ENCODE measurements at regions not wholly inside any gene's neighbourhood (a gene's known extent, or its start where the extent isn't known, plus 50 kb on each side); places are given as distances from the start of the nearest gene placed in this dataset.

DNA sequence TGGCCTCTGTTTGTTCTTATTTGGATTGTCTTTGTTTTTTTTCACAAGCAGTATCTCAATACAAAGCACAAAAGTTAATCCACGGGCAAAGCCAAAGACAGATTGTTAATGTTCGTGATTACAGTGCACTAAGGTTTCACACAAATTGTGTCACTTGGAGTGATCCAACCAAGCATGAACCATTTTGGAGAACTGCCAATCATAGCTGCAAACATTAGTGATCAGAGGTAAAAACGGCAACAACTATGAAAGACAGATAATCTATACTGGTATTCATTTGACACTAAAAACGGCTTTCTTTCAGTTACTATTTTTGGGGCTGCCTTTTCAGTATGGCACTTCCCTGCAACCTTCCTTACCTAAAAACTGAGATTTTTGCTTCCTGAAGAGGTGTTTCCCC lies 213.1 kb upstream of the GULP1 start:
- Histone ChIP-seq H3K4me3 (no peak overlapping the region), H3K9ac (ENCODE audit: insufficient read length) (no peak overlapping the region), H3K27ac (no peak overlapping the region), H3K36me3 (ENCODE audit: insufficient read depth, low read length) (no peaks in the 10 kb centered on the region), H3K9me3 (ENCODE audit: low read depth, low read length) (no peaks in the 10 kb centered on the region)
- DNase-seq (ENCODE audit: low read depth, low spot score), result no peak
- TF ChIP-seq FOXP2 (optimal IDR thresholded peaks at IDR 0.05; ENCODE audit: control extremely low read depth, extremely low read length, insufficient read depth) (no peak), EZH2 (IDR thresholded peaks at IDR 0.05) (no peak), POLR2AphosphoS5 (IDR thresholded peaks at IDR 0.05; ENCODE audit: borderline replicate concordance, low read depth, low read length) (no peak)

DNA sequence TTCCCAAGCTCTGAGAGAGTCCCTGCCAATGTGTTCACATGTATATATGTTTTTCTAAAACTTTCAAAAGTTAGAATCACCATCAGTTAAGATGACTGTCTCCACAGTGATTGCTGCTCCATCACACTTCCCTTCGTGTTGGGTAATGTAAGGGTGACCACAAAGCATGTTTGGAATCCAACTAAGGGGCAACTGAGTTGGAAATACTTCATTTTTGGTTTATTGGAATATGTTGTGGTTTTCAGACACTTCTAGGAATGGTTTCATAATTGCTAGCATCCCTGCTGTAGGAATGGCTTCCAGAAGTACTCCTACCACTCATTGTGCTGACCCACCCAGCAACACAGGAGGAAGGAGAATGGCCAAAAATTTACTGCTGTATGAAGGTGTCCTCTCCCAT lies 212.5 kb upstream of the GULP1 start:
- DNase-seq (ENCODE audit: low read depth, low spot score), result no peak
- Histone ChIP-seq H3K4me3 (no peak overlapping the region), H3K9me3 (ENCODE audit: low read depth, low read length) (no peaks in the 10 kb centered on the region), H3K36me3 (ENCODE audit: insufficient read depth, low read length) (no peaks in the 10 kb centered on the region), H3K27ac (no peak overlapping the region), H3K9ac (ENCODE audit: insufficient read length) (no peak overlapping the region)
- TF ChIP-seq EZH2 (IDR thresholded peaks at IDR 0.05), result no peak
- no peak for TF ChIP-seq POLR2AphosphoS5 (IDR thresholded peaks at IDR 0.05; ENCODE audit: borderline replicate concordance, low read depth, low read length)
- TF ChIP-seq FOXP2 (optimal IDR thresholded peaks at IDR 0.05; ENCODE audit: control extremely low read depth, extremely low read length, insufficient read depth), result no peak

DNA sequence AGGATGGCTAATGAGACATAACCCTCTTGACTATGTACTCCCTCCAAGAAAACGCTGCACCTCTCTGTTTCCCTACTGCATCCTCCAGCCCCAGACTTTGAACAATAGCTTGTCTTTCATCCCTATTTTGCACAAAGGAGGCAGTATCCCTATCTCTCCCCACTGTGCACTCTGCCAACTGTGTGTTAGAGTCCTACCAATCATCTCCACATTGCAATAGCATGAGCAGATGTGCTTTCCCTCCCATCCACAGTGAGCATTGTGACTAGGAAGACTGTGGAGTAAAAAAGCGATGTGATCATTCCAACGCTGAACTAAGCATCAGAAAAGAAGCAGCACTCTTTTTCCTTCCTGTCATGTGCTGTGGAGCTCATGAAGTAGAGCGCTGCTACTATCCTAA lies 206.3 kb upstream of the GULP1 start:
- TF ChIP-seq POLR2AphosphoS5 (IDR thresholded peaks at IDR 0.05; ENCODE audit: borderline replicate concordance, low read depth, low read length), result no peak
- TF ChIP-seq FOXP2 (optimal IDR thresholded peaks at IDR 0.05; ENCODE audit: control extremely low read depth, extremely low read length, insufficient read depth), result no peak
- TF ChIP-seq EZH2 (IDR thresholded peaks at IDR 0.05), result no peak
- Histone ChIP-seq H3K9ac (ENCODE audit: insufficient read length) (no peak overlapping the region), H3K9me3 (ENCODE audit: low read depth, low read length) (no peaks in the 10 kb centered on the region), H3K36me3 (ENCODE audit: insufficient read depth, low read length) (no peaks in the 10 kb centered on the region), H3K4me3 (no peak overlapping the region), H3K27ac (no peak overlapping the region)
- no peak for DNase-seq (ENCODE audit: low read depth, low spot score)

DNA sequence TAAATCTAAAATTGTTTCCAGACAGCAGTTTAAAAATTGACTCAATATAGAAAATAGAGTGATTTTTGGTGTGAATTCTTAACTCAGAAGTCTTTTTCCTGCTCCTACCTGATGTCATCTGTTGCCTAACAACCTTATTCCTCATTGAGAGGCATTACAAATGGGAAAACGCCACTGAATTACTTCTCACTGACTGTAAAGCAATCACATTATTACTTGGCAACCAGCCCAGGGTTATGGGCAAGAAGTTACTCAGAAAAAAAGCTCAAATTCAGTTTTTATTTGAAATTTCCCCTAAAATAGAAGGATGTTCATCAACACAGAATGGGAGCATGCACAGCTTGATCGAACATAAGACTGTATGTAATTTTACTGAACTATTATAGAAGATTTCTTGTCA lies 201.8 kb upstream of the GULP1 start:
- Histone ChIP-seq H3K36me3 (ENCODE audit: insufficient read depth, low read length) (no peaks in the 10 kb centered on the region), H3K27ac (peak overlapping the region; percentile 38; the same call in 1 of the 2 replicates), H3K9me3 (ENCODE audit: low read depth, low read length) (no peaks in the 10 kb centered on the region), H3K4me3 (no peak overlapping the region), H3K9ac (ENCODE audit: insufficient read length) (no peak overlapping the region)
- no peak for TF ChIP-seq EZH2 (IDR thresholded peaks at IDR 0.05)
- no peak for TF ChIP-seq FOXP2 (optimal IDR thresholded peaks at IDR 0.05; ENCODE audit: control extremely low read depth, extremely low read length, insufficient read depth)
- TF ChIP-seq POLR2AphosphoS5 (IDR thresholded peaks at IDR 0.05; ENCODE audit: borderline replicate concordance, low read depth, low read length), result no peak
- no peak for DNase-seq (ENCODE audit: low read depth, low spot score)

DNA sequence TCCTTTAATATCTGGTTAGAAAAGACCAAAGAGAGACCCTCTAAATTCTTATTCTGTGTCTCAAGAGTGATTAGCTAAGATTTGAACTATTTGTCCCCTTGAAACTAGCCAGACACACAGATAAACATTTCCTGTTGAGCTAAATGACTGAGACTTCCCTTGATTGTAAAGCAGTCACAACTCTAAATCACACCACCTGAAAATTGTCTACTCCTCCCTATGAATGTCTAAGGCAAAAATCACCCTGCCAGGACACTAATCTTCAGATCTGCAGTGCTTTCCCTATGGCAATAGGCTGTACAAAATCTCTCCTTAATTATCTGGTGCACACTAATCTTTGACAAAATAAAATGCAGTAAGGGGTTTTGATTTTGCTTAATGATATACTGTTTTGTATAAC lies 200.5 kb upstream of the GULP1 start:
- Histone ChIP-seq H3K9me3 (ENCODE audit: low read depth, low read length) (no peaks in the 10 kb centered on the region), H3K36me3 (ENCODE audit: insufficient read depth, low read length) (no peaks in the 10 kb centered on the region), H3K27ac (no peak overlapping the region), H3K9ac (ENCODE audit: insufficient read length) (no peak overlapping the region), H3K4me3 (no peak overlapping the region)
- no peak for TF ChIP-seq EZH2 (IDR thresholded peaks at IDR 0.05)
- TF ChIP-seq POLR2AphosphoS5 (IDR thresholded peaks at IDR 0.05; ENCODE audit: borderline replicate concordance, low read depth, low read length), result no peak
- no peak for TF ChIP-seq FOXP2 (optimal IDR thresholded peaks at IDR 0.05; ENCODE audit: control extremely low read depth, extremely low read length, insufficient read depth)
- no peak for DNase-seq (ENCODE audit: low read depth, low spot score)

DNA sequence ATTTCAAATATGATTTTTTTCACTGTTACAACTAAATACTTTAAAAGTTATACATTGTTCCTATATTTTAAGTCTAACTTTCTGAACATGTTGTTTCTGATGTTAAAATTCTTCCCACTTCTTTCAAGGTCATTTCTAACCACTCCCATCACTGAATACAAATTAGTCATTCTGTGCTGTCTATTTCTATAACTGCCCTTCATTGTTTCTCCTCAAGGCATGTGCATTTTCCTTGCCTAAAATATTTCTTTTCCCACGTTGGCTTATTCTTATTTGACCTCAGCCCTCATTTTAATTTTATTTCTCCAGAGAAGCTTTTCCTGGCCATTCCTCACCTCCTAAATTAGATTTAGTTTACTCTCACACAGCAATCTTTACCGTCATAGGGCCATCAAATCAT lies 198.9 kb upstream of the GULP1 start:
- Histone ChIP-seq H3K36me3 (ENCODE audit: insufficient read depth, low read length) (no peaks in the 10 kb centered on the region), H3K4me3 (no peak overlapping the region), H3K9me3 (ENCODE audit: low read depth, low read length) (no peaks in the 10 kb centered on the region), H3K9ac (ENCODE audit: insufficient read length) (no peak overlapping the region), H3K27ac (no peak overlapping the region)
- no peak for TF ChIP-seq FOXP2 (optimal IDR thresholded peaks at IDR 0.05; ENCODE audit: control extremely low read depth, extremely low read length, insufficient read depth)
- no peak for TF ChIP-seq POLR2AphosphoS5 (IDR thresholded peaks at IDR 0.05; ENCODE audit: borderline replicate concordance, low read depth, low read length)
- TF ChIP-seq EZH2 (IDR thresholded peaks at IDR 0.05), result no peak
- no peak for DNase-seq (ENCODE audit: low read depth, low spot score)

DNA sequence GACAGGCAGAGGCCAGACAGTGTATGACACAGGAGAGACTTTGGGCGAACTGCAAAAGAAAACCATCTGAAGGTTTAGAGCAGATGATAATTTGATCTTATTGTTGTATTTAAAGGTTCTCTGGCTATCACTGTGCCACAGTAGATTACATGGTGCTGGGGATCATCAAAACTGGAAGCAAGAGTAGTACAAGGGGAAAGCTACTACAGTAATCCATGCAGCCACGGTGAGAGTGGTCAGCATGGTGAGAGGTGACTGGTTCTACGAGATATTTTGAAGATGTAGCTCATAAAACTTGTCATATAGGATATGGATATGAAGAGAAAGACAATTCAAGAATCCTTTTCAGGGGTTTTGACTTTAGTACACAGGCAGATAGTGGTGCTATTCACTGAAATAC lies 194.8 kb upstream of the GULP1 start:
- Histone ChIP-seq H3K9ac (ENCODE audit: insufficient read length) (no peak overlapping the region), H3K36me3 (ENCODE audit: insufficient read depth, low read length) (no peaks in the 10 kb centered on the region), H3K27ac (no peak overlapping the region), H3K9me3 (ENCODE audit: low read depth, low read length) (no peaks in the 10 kb centered on the region), H3K4me3 (no peak overlapping the region)
- TF ChIP-seq FOXP2 (optimal IDR thresholded peaks at IDR 0.05; ENCODE audit: control extremely low read depth, extremely low read length, insufficient read depth) (no peak), EZH2 (IDR thresholded peaks at IDR 0.05) (no peak), POLR2AphosphoS5 (IDR thresholded peaks at IDR 0.05; ENCODE audit: borderline replicate concordance, low read depth, low read length) (no peak)
- no peak for DNase-seq (ENCODE audit: low read depth, low spot score)

DNA sequence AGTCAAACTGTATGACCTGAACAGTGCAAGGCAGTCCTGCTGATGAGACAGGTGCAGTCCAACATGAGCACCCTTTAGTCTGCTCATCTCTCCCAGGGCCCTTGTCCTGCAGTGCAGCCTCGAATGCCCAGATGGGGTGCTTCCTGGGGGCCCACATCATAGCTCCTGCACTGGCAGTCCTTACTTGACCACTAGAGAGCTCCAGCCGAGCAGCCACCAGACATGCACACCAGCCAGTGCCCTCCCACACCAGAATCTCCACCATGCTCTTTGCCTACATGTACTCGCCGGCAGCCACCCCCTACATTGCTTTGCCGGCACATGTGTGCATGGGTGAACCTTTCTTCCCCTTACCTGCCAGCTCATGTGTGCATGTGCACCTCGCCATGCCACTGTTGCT lies 188.8 kb upstream of the GULP1 start:
- no peaks in the 10 kb centered on the region for H3K36me3 ChIP-seq (ENCODE audit: insufficient read depth, low read length)
- no peak overlapping the region for H3K27ac ChIP-seq
- no peak for DNase-seq (ENCODE audit: low read depth, low spot score)
- no peaks in the 10 kb centered on the region for H3K9me3 ChIP-seq (ENCODE audit: low read depth, low read length)
- H3K9ac ChIP-seq (ENCODE audit: insufficient read length), result no peak overlapping the region
- no peak overlapping the region for H3K4me3 ChIP-seq
- TF ChIP-seq EZH2 (IDR thresholded peaks at IDR 0.05), result no peak
- TF ChIP-seq FOXP2 (optimal IDR thresholded peaks at IDR 0.05; ENCODE audit: control extremely low read depth, extremely low read length, insufficient read depth), result no peak
- no peak for TF ChIP-seq POLR2AphosphoS5 (IDR thresholded peaks at IDR 0.05; ENCODE audit: borderline replicate concordance, low read depth, low read length)

DNA sequence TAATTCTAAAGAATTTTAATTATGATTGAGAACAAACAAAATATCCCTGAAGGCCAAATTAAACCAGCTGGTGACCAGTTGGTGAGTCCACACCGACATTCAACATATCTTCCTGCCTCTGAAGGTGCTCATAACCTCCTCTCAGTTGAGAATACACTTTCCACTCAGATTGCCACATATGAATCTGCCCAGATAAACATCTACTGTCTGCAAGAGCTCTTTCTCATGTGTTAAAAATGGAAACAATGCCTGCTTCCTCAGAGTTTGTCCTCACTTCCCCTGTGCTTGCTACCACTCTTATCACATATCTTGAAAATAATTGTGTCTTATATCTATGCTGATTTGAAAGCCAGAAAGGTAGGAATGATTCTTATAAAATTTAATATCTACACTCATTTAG lies 177.7 kb upstream of the GULP1 start:
- H3K27ac ChIP-seq, result no peak overlapping the region
- H3K9ac ChIP-seq (ENCODE audit: insufficient read length), result no peak overlapping the region
- no peak for DNase-seq (ENCODE audit: low read depth, low spot score)
- no peak overlapping the region for H3K4me3 ChIP-seq
- no peaks in the 10 kb centered on the region for H3K9me3 ChIP-seq (ENCODE audit: low read depth, low read length)
- TF ChIP-seq EZH2 (IDR thresholded peaks at IDR 0.05) (no peak), FOXP2 (optimal IDR thresholded peaks at IDR 0.05; ENCODE audit: control extremely low read depth, extremely low read length, insufficient read depth) (no peak), POLR2AphosphoS5 (IDR thresholded peaks at IDR 0.05; ENCODE audit: borderline replicate concordance, low read depth, low read length) (no peak)
- H3K36me3 ChIP-seq (ENCODE audit: insufficient read depth, low read length), result no peaks in the 10 kb centered on the region
